ENCODE measurements at regions not wholly inside any gene's neighbourhood (a gene's known extent, or its start where the extent isn't known, plus 50 kb on each side); places are given as distances from the start of the nearest gene placed in this dataset.

GRCh38 chr3:36647423-36647853 is 116.9 kb downstream of the DCLK3 start:
- no peak for ATAC-seq
- Histone ChIP-seq H2AFZ (ENCODE audit: low read length) (no peak overlapping the region), H3K9ac (ENCODE audit: insufficient read depth, low read depth, low read length) (no peak overlapping the region), H4K20me1 (ENCODE audit: insufficient read depth, low read length) (no peaks in the 10 kb centered on the region), H3K79me2 (ENCODE audit: insufficient read depth, low read length) (no peaks in the 10 kb centered on the region), H3K27ac (ENCODE audit: extremely low read length, insufficient read depth, low read length) (no peak overlapping the region), H3K4me2 (ENCODE audit: low read depth, low read length) (no peak overlapping the region), H3K36me3 (replicated peaks in 1 of 2; ENCODE audit: control insufficient read depth in 1 of 2, insufficient read depth in 2 of 2, low read length in 2 of 2) (no peaks in the 10 kb centered on the region), H3K9me3 (ENCODE audit: low read length) (no peaks in the 10 kb centered on the region), H3K4me3 (replicated peaks in 1 of 3; ENCODE audit: insufficient read depth in 1 of 3, low read depth in 2 of 3, low read length in 3 of 3) (no peak overlapping the region), H3K4me1 (ENCODE audit: insufficient read depth, low read length) (no peaks in the 10 kb centered on the region), H3K27me3 (ENCODE audit: control insufficient read depth in 1 of 2, insufficient read depth in 2 of 2, low read length in 2 of 2) (no peaks in the 10 kb centered on the region)
- ChIA-PET CTCF (ENCODE audit: low intra/inter-chr PET ratio, low total read pairs) (no interaction called here), POLR2A (no interaction called here)
- in situ Hi-C loops (cut with HindIII; ENCODE audit: extremely low pct_ligation_motif_present, low pct_unique_long_range_greater_than_20kb) (no loop called here), intact Hi-C loops (cut with micrococcal nuclease; ENCODE audit: unreplicated experiment) (no loop called here)
- TF ChIP-seq ATF7 (IDR thresholded peaks at IDR 0.05) (no peak), ATF7 (CRISPR knock-in tag; IDR thresholded peaks at IDR 0.05) (no peak), NFKB2 (CRISPR knock-in tag; IDR thresholded peaks at IDR 0.05; ENCODE audit: borderline replicate concordance) (no peak)
- 21% methylated on average over 3 of the region's 3 CpGs for WGBS (ENCODE audit: low lambda C conversion rate)
- BruUV-seq (replicated peaks), result no TSS peak
- FAIRE-seq, result no peak
- no peak for DNase-seq (ENCODE audit: low spot score)

GRCh38 chr3:36643192-36643591 is 121.2 kb downstream of the DCLK3 start:
- CTCF ChIA-PET (ENCODE audit: low intra/inter-chr PET ratio, low total read pairs), result no interaction called here
- FAIRE-seq (no peak), DNase-seq (ENCODE audit: low spot score) (no peak), ATAC-seq (no peak)
- Histone ChIP-seq H3K4me1 (ENCODE audit: insufficient read depth, low read length) (no peaks in the 10 kb centered on the region), H3K27ac (ENCODE audit: extremely low read length, insufficient read depth, low read length) (no peak overlapping the region), H3K9ac (ENCODE audit: insufficient read depth, low read depth, low read length) (no peak overlapping the region), H2AFZ (ENCODE audit: low read length) (no peak overlapping the region), H4K20me1 (ENCODE audit: insufficient read depth, low read length) (no peaks in the 10 kb centered on the region), H3K4me3 (replicated peaks in 1 of 3; ENCODE audit: insufficient read depth in 1 of 3, low read depth in 2 of 3, low read length in 3 of 3) (no peak overlapping the region), H3K27me3 (ENCODE audit: control insufficient read depth in 1 of 2, insufficient read depth in 2 of 2, low read length in 2 of 2) (no peaks in the 10 kb centered on the region), H3K79me2 (ENCODE audit: insufficient read depth, low read length) (no peaks in the 10 kb centered on the region), H3K36me3 (replicated peaks in 1 of 2; ENCODE audit: control insufficient read depth in 1 of 2, insufficient read depth in 2 of 2, low read length in 2 of 2) (no peaks in the 10 kb centered on the region), H3K9me3 (ENCODE audit: low read length) (no peaks in the 10 kb centered on the region), H3K4me2 (ENCODE audit: low read depth, low read length) (no peak overlapping the region)
- TF ChIP-seq CEBPB (IDR thresholded peaks at IDR 0.05; ENCODE audit: borderline replicate concordance, low read depth, low read length) (peak; percentile 80), ZNF30 (CRISPR knock-in tag; IDR thresholded peaks at IDR 0.05) (no peak)
- TF ChIP-seq, protein P1, sequence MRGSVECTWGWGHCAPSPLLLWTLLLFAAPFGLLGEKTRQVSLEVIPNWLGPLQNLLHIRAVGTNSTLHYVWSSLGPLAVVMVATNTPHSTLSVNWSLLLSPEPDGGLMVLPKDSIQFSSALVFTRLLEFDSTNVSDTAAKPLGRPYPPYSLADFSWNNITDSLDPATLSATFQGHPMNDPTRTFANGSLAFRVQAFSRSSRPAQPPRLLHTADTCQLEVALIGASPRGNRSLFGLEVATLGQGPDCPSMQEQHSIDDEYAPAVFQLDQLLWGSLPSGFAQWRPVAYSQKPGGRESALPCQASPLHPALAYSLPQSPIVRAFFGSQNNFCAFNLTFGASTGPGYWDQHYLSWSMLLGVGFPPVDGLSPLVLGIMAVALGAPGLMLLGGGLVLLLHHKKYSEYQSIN (CRISPR knock-in tag; IDR thresholded peaks at IDR 0.05; ENCODE audit: borderline replicate concordance), result no peak
- in situ Hi-C loops (cut with HindIII; ENCODE audit: extremely low pct_ligation_motif_present, low pct_unique_long_range_greater_than_20kb) (no loop called here), intact Hi-C loops (cut with micrococcal nuclease; ENCODE audit: unreplicated experiment) (no loop called here)
- 45% methylated on average over 8 of the region's 8 CpGs for WGBS (ENCODE audit: low lambda C conversion rate)
- BruUV-seq (replicated peaks), result no TSS peak
- POLR2A ChIA-PET, result no interaction called here

Data from HepG2 (cell line).